ENCODE measurements at regions not wholly inside any gene's neighbourhood (a gene's known extent, or its start where the extent isn't known, plus 50 kb on each side); places are given as distances from the start of the nearest gene placed in this dataset.

- no peaks in the 10 kb centered on the region for H3K36me3 ChIP-seq (ENCODE audit: control insufficient read depth, insufficient read depth, low read length)
- no peak overlapping the region for H3K4me3 ChIP-seq (ENCODE audit: low read length)
- H3K9ac ChIP-seq (ENCODE audit: low read length): no peak overlapping the region
- H3K27me3 ChIP-seq (ENCODE audit: control insufficient read depth, insufficient read depth, low read length): no peaks in the 10 kb centered on the region
- H3K9me3 ChIP-seq (ENCODE audit: control insufficient read depth, low read length): no peaks in the 10 kb centered on the region
- H3K4me1 ChIP-seq (ENCODE audit: control insufficient read depth, insufficient read depth, low read length): no peaks in the 10 kb centered on the region
Observed at GRCh38 chr2:236702657-236703372, 133.2 kb downstream of the ACKR3 start.

- Histone ChIP-seq H3K27me3 (ENCODE audit: control insufficient read depth, insufficient read depth, low read length) (no peaks in the 10 kb centered on the region), H3K9me3 (ENCODE audit: control insufficient read depth, low read length) (no peaks in the 10 kb centered on the region), H3K36me3 (ENCODE audit: control insufficient read depth, insufficient read depth, low read length) (no peaks in the 10 kb centered on the region), H3K4me3 (ENCODE audit: low read length) (no peak overlapping the region), H3K4me1 (ENCODE audit: control insufficient read depth, insufficient read depth, low read length) (no peaks in the 10 kb centered on the region), H3K9ac (ENCODE audit: low read length) (no peak overlapping the region)
Observed at GRCh38 chr2:236703373-236703709, 133.7 kb downstream of the ACKR3 start.

GRCh38 chr2:236703906-236704305 lies 134.3 kb downstream of the ACKR3 start:
- Histone ChIP-seq H3K9me3 (ENCODE audit: control insufficient read depth, low read length) (no peaks in the 10 kb centered on the region), H3K4me3 (ENCODE audit: low read length) (no peak overlapping the region), H3K36me3 (ENCODE audit: control insufficient read depth, insufficient read depth, low read length) (no peaks in the 10 kb centered on the region), H3K4me1 (ENCODE audit: control insufficient read depth, insufficient read depth, low read length) (no peaks in the 10 kb centered on the region), H3K9ac (ENCODE audit: low read length) (no peak overlapping the region), H3K27me3 (ENCODE audit: control insufficient read depth, insufficient read depth, low read length) (no peaks in the 10 kb centered on the region)

GRCh38 chr2:236704887-236705286 lies 135.3 kb downstream of the ACKR3 start:
- Histone ChIP-seq H3K9ac (ENCODE audit: low read length) (no peak overlapping the region), H3K27me3 (ENCODE audit: control insufficient read depth, insufficient read depth, low read length) (no peaks in the 10 kb centered on the region), H3K9me3 (ENCODE audit: control insufficient read depth, low read length) (no peaks in the 10 kb centered on the region), H3K36me3 (ENCODE audit: control insufficient read depth, insufficient read depth, low read length) (no peaks in the 10 kb centered on the region), H3K4me1 (ENCODE audit: control insufficient read depth, insufficient read depth, low read length) (no peaks in the 10 kb centered on the region), H3K4me3 (ENCODE audit: low read length) (no peak overlapping the region)

- Histone ChIP-seq H3K9me3 (ENCODE audit: control insufficient read depth, low read length) (no peaks in the 10 kb centered on the region), H3K4me1 (ENCODE audit: control insufficient read depth, insufficient read depth, low read length) (no peaks in the 10 kb centered on the region), H3K9ac (ENCODE audit: low read length) (no peak overlapping the region), H3K36me3 (ENCODE audit: control insufficient read depth, insufficient read depth, low read length) (no peaks in the 10 kb centered on the region), H3K27me3 (ENCODE audit: control insufficient read depth, insufficient read depth, low read length) (no peaks in the 10 kb centered on the region), H3K4me3 (ENCODE audit: low read length) (no peak overlapping the region)
Observed at GRCh38 chr2:236705295-236706105, 135.9 kb downstream of the ACKR3 start.

GRCh38 chr2:236706288-236706687 lies 136.7 kb downstream of the ACKR3 start:
- Histone ChIP-seq H3K9ac (ENCODE audit: low read length) (no peak overlapping the region), H3K4me1 (ENCODE audit: control insufficient read depth, insufficient read depth, low read length) (peaks cover 3% of the 10 kb centered on the region), H3K4me3 (ENCODE audit: low read length) (no peak overlapping the region), H3K9me3 (ENCODE audit: control insufficient read depth, low read length) (no peaks in the 10 kb centered on the region), H3K36me3 (ENCODE audit: control insufficient read depth, insufficient read depth, low read length) (no peaks in the 10 kb centered on the region), H3K27me3 (ENCODE audit: control insufficient read depth, insufficient read depth, low read length) (no peaks in the 10 kb centered on the region)

- no peak overlapping the region for H3K9ac ChIP-seq (ENCODE audit: low read length)
- no peaks in the 10 kb centered on the region for H3K9me3 ChIP-seq (ENCODE audit: control insufficient read depth, low read length)
- H3K4me1 ChIP-seq (ENCODE audit: control insufficient read depth, insufficient read depth, low read length): peaks cover 8% of the 10 kb centered on the region
- no peaks in the 10 kb centered on the region for H3K36me3 ChIP-seq (ENCODE audit: control insufficient read depth, insufficient read depth, low read length)
- H3K27me3 ChIP-seq (ENCODE audit: control insufficient read depth, insufficient read depth, low read length): no peaks in the 10 kb centered on the region
- H3K4me3 ChIP-seq (ENCODE audit: low read length): no peak overlapping the region
Observed at GRCh38 chr2:236706803-236707202, 137.2 kb downstream of the ACKR3 start.

- H3K4me1 ChIP-seq (ENCODE audit: control insufficient read depth, insufficient read depth, low read length): peaks cover 17% of the 10 kb centered on the region
- H3K27me3 ChIP-seq (ENCODE audit: control insufficient read depth, insufficient read depth, low read length): no peaks in the 10 kb centered on the region
- no peaks in the 10 kb centered on the region for H3K36me3 ChIP-seq (ENCODE audit: control insufficient read depth, insufficient read depth, low read length)
- no peak overlapping the region for H3K4me3 ChIP-seq (ENCODE audit: low read length)
- no peak overlapping the region for H3K9ac ChIP-seq (ENCODE audit: low read length)
- H3K9me3 ChIP-seq (ENCODE audit: control insufficient read depth, low read length): no peaks in the 10 kb centered on the region
Observed at GRCh38 chr2:236711440-236711839, 141.8 kb downstream of the ACKR3 start.

GRCh38 chr2:236712304-236712703 lies 142.7 kb downstream of the ACKR3 start:
- H3K36me3 ChIP-seq (ENCODE audit: control insufficient read depth, insufficient read depth, low read length): no peaks in the 10 kb centered on the region
- H3K4me1 ChIP-seq (ENCODE audit: control insufficient read depth, insufficient read depth, low read length): peaks cover 17% of the 10 kb centered on the region
- no peak overlapping the region for H3K4me3 ChIP-seq (ENCODE audit: low read length)
- H3K9ac ChIP-seq (ENCODE audit: low read length): no peak overlapping the region
- peaks cover 5% of the 10 kb centered on the region for H3K27me3 ChIP-seq (ENCODE audit: control insufficient read depth, insufficient read depth, low read length)
- H3K9me3 ChIP-seq (ENCODE audit: control insufficient read depth, low read length): no peaks in the 10 kb centered on the region

GRCh38 chr2:236712961-236713673 lies 143.5 kb downstream of the ACKR3 start:
- no peaks in the 10 kb centered on the region for H3K36me3 ChIP-seq (ENCODE audit: control insufficient read depth, insufficient read depth, low read length)
- no peak overlapping the region for H3K4me3 ChIP-seq (ENCODE audit: low read length)
- no peaks in the 10 kb centered on the region for H3K9me3 ChIP-seq (ENCODE audit: control insufficient read depth, low read length)
- no peak overlapping the region for H3K9ac ChIP-seq (ENCODE audit: low read length)
- H3K27me3 ChIP-seq (ENCODE audit: control insufficient read depth, insufficient read depth, low read length): peaks cover 5% of the 10 kb centered on the region
- peaks cover 17% of the 10 kb centered on the region for H3K4me1 ChIP-seq (ENCODE audit: control insufficient read depth, insufficient read depth, low read length)

- H3K9me3 ChIP-seq (ENCODE audit: control insufficient read depth, low read length): no peaks in the 10 kb centered on the region
- H3K9ac ChIP-seq (ENCODE audit: low read length): no peak overlapping the region
- no peaks in the 10 kb centered on the region for H3K36me3 ChIP-seq (ENCODE audit: control insufficient read depth, insufficient read depth, low read length)
- peaks cover 5% of the 10 kb centered on the region for H3K27me3 ChIP-seq (ENCODE audit: control insufficient read depth, insufficient read depth, low read length)
- peaks cover 17% of the 10 kb centered on the region for H3K4me1 ChIP-seq (ENCODE audit: control insufficient read depth, insufficient read depth, low read length)
- no peak overlapping the region for H3K4me3 ChIP-seq (ENCODE audit: low read length)
Observed at GRCh38 chr2:236714080-236714479, 144.5 kb downstream of the ACKR3 start.

GRCh38 chr2:236715077-236715476 lies 145.5 kb downstream of the ACKR3 start:
- peaks cover 17% of the 10 kb centered on the region for H3K4me1 ChIP-seq (ENCODE audit: control insufficient read depth, insufficient read depth, low read length)
- H3K36me3 ChIP-seq (ENCODE audit: control insufficient read depth, insufficient read depth, low read length): no peaks in the 10 kb centered on the region
- H3K27me3 ChIP-seq (ENCODE audit: control insufficient read depth, insufficient read depth, low read length): peaks cover 5% of the 10 kb centered on the region
- H3K9me3 ChIP-seq (ENCODE audit: control insufficient read depth, low read length): no peaks in the 10 kb centered on the region
- no peak overlapping the region for H3K4me3 ChIP-seq (ENCODE audit: low read length)
- H3K9ac ChIP-seq (ENCODE audit: low read length): no peak overlapping the region

Measured in mucosa of stomach (tissue), 1 donor.